Upper lobe of right lung (tissue), 1 donor: ENCODE measurements at regions not wholly inside any gene's neighbourhood (a gene's known extent, or its start where the extent isn't known, plus 50 kb on each side); places are given as distances from the start of the nearest gene placed in this dataset.

Source experiments
- ATAC-seq: fragments of 200-7000 bp; cut with Tn5 transposase; one replicate; pipeline ENCODE4 v1.9.1; 2020; ENCODE audit warnings: mild to moderate bottlenecking, moderate library complexity
- DNase-seq: peaks from one replicate; pipeline ENCODE4 v3.0.0-alpha.2; 2020
- H3K27ac ChIP-seq: fragments of 200-600 bp; one replicate; pipeline ENCODE4 v1.8.0; 2022
- H3K27me3 ChIP-seq: fragments of 200-600 bp; one replicate; pipeline ENCODE4 v1.8.0; 2022; ENCODE audit warnings: mild to moderate bottlenecking
- H3K36me3 ChIP-seq: fragments of 200-600 bp; one replicate; pipeline ENCODE4 v1.8.0; 2022
- H3K4me1 ChIP-seq: fragments of 200-600 bp; one replicate; pipeline ENCODE4 v1.8.0; 2022
- H3K4me3 ChIP-seq: fragments of 200-600 bp; one replicate; pipeline ENCODE4 v1.8.0; 2022; ENCODE audit warnings: mild to moderate bottlenecking
- H3K9me3 ChIP-seq: fragments of 200-600 bp; one replicate; pipeline ENCODE4 v1.8.0; 2022
- CTCF ChIP-seq: fragments of 200-600 bp; IDR thresholded peaks from one replicate; pipeline ENCODE4 v1.8.0; 2022; ENCODE audit warnings: antibody characterized with exemption
- intact Hi-C: fragments of 100-400 bp; cut with DNase I; formaldehyde crosslinking; loops from one replicate; pipeline ENCODE4 v1.11.0; 2022
- donor health status: DM: no; HTN: yes; CAD: no; lungs with severe emphysema.

DNA sequence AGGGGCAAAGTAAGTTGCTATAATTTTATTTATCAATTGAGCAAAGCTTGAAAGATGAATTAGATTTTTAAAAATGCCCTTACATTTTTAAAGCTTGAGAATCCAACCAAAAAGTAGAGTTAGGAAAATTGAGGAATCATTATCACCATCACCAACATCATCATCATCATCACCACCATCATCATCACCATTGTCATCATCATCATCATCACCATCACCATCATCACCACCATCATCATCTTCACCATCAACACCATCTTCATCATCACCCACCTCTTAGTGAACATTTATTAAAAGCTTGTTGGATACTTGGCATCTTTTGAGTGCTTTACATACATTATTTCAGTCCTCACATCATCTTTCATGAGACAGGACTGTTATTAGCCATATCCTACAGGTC, 504.4 kb upstream of the TNP1 start:
- no peak for TF ChIP-seq CTCF
- H3K9me3 ChIP-seq, result no peaks in the 10 kb centered on the region
- no peaks in the 10 kb centered on the region for H3K36me3 ChIP-seq
- H3K4me1 ChIP-seq, result peaks cover 16% of the 10 kb centered on the region
- DNase-seq (no peak), ATAC-seq (no peak)
- no peaks in the 10 kb centered on the region for H3K27me3 ChIP-seq
- H3K27ac ChIP-seq, result no peak overlapping the region
- H3K4me3 ChIP-seq, result no peak overlapping the region
- intact Hi-C loops, result no loop called here

DNA sequence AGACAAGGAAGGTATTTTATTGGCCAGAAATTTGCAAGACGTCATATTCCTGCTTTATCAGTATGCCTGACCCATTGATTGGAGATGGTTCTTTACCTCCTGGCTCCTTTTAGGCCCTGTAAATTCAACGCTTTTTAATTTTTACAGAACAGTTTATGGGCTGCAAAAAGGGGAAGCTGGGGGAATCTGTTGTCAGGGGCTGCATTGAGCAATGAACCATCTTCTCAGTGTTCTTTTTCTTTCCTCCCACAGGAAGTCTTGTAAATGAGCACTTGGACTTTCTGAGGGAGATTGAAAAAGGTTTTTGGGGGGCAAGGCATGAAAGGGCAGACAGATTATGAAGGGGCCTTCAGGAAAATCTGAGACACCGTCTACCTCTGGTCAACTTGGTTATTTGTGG, 503.6 kb upstream of the TNP1 start:
- Histone ChIP-seq H3K4me3 (no peak overlapping the region), H3K36me3 (no peaks in the 10 kb centered on the region), H3K27me3 (no peaks in the 10 kb centered on the region), H3K9me3 (no peaks in the 10 kb centered on the region), H3K27ac (no peak overlapping the region), H3K4me1 (peaks cover 16% of the 10 kb centered on the region)
- intact Hi-C loops, result no loop called here
- DNase-seq (no peak), ATAC-seq (peak; percentile 28)
- no peak for TF ChIP-seq CTCF

GRCh38 chr2:217362710-217363109, 502.8 kb upstream of the TNP1 start:
- no peak for TF ChIP-seq CTCF
- Histone ChIP-seq H3K9me3 (no peaks in the 10 kb centered on the region), H3K4me3 (no peak overlapping the region), H3K27ac (no peak overlapping the region), H3K27me3 (no peaks in the 10 kb centered on the region), H3K4me1 (peaks cover 19% of the 10 kb centered on the region), H3K36me3 (no peaks in the 10 kb centered on the region)
- intact Hi-C loops, result no loop called here
- ATAC-seq (no peak), DNase-seq (no peak)

- H3K4me3 ChIP-seq, result no peak overlapping the region
- H3K27me3 ChIP-seq, result no peaks in the 10 kb centered on the region
- H3K4me1 ChIP-seq, result peaks cover 23% of the 10 kb centered on the region
- H3K36me3 ChIP-seq, result no peaks in the 10 kb centered on the region
- ATAC-seq (no peak), DNase-seq (no peak)
- no peaks in the 10 kb centered on the region for H3K9me3 ChIP-seq
- intact Hi-C loops, result no loop called here
- no peak for TF ChIP-seq CTCF
- peak overlapping the region; percentile 53 for H3K27ac ChIP-seq
Measured at GRCh38 chr2:217362286-217362685, 502.4 kb upstream of the TNP1 start.

GRCh38 chr2:217361483-217361880, 501.6 kb upstream of the TNP1 start:
- no peaks in the 10 kb centered on the region for H3K9me3 ChIP-seq
- DNase-seq (no peak), ATAC-seq (no peak)
- intact Hi-C loops, result no loop called here
- H3K4me3 ChIP-seq, result no peak overlapping the region
- peaks cover 25% of the 10 kb centered on the region for H3K4me1 ChIP-seq
- TF ChIP-seq CTCF, result no peak
- H3K27me3 ChIP-seq, result no peaks in the 10 kb centered on the region
- no peaks in the 10 kb centered on the region for H3K36me3 ChIP-seq
- H3K27ac ChIP-seq, result peak overlapping the region; percentile 53

GRCh38 chr2:217360781-217361482, 501.1 kb upstream of the TNP1 start:
- DNase-seq (no peak), ATAC-seq (peak; percentile 68)
- Histone ChIP-seq H3K36me3 (no peaks in the 10 kb centered on the region), H3K4me1 (peaks cover 25% of the 10 kb centered on the region), H3K9me3 (no peaks in the 10 kb centered on the region), H3K27ac (peak overlapping the region; percentile 53), H3K4me3 (no peak overlapping the region), H3K27me3 (no peaks in the 10 kb centered on the region)
- TF ChIP-seq CTCF, result peak; percentile 11
- intact Hi-C loops, result no loop called here
